Activated CD8-positive, alpha-beta memory T cell treated with anti-CD3 and anti-CD28 coated beads, Interleukin-2, amount 50 U/mL, for 4 hours (primary cell): ENCODE measurements at regions not wholly inside any gene's neighbourhood (a gene's known extent, or its start where the extent isn't known, plus 50 kb on each side); places are given as distances from the start of the nearest gene placed in this dataset.
"Not testable (repeated sequence)": the region's sequence is repeated elsewhere in the genome, so short reads cannot be mapped to it uniquely, and the experiment has no call there.

Experiments used
- DNase-seq: peaks from one replicate; pipeline ENCODE4 v3.0.0-alpha.2; 2020

DNA sequence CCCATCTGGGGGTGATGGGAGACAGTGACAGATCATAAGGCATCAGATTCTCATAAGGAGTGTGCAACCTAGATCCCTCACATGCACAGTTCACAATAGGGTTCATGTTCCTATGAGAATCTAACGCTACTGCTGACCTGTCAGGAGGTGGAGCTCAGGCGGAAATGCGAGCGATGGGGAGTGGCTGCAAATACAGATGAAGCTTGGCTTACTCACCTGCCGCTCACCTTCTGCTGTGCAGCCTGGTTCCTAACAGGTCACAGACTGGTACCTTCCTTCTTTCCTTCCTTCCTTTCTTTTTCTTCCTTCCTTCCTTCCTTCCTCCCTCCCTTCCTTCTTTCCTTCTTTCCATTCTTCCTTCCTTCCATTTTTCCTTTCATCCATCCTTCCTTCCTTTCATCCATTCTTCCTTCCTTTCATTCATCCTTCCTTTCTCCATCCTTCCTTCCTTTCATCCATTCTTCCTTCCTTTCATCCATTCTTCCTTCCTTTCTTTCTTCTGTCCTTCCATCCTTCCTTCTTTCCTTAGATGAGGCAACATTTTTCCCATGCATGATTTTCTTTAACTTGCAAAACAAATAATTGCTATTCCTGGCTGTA is 370.0 kb upstream of the AUTS2 start:
- no peak for DNase-seq

DNA sequence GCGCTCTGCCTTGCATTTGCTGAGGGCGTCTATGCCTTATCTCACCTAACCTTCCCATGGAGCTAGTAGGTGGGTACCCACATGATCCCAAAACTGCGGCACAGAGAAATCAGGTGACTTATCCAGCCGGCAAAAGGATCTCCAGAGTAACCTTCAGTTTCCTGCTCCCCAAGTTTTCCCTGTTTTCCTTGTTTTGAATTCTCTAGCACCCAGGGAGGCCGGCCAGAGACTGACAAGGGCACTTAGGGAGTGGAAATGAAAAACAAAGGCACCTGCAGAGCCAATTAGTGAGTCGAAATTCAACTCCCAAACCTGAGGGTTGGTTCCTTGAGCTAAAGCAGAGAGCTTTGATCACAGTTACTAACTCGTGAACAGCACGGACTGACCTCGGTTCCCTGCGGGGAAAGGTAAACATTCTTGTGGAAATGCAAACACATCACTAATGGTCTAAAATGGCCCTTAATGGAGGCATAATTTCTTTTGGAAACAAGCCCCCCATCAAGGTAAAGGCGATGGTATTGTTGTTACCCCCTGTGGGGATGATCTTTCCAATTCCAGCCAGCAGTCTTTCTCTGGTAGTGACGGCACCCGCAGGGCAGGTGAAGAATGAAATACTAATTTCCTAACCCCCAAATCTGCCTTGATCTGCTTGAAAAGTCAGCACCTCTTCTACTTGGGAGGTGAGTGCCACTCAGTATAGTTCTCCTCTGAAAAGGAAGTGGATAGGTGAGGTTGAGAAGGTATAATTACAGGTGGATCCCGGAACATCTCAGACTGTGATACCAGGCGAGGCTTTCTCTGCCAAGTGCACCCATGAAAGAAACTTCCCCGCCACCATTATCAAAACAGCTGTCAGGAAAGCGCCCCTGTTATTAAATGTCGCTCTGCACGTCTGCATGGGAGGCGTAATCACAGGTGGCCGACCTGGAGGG is 365.6 kb upstream of the AUTS2 start:
- DNase-seq, result no peak

DNA sequence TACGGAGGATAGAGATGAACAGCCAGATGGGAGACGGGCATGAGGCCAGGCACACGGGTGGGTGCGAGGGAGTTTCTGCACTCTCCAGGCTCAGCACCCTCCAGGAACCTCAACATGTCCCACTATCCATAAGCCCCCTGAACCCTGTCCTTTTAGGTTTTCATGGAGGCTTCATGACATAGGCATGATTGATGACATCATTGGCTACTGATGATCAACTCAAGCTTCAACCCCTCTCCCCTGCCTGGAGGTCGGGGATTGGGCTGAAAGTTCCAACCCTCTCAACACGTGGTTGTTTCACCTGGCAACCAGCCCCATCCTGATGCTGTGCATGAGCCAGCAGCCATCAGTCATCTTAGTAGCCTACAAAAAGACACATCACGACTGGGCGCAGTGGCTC is 360.7 kb upstream of the AUTS2 start:
- no peak for DNase-seq

DNA sequence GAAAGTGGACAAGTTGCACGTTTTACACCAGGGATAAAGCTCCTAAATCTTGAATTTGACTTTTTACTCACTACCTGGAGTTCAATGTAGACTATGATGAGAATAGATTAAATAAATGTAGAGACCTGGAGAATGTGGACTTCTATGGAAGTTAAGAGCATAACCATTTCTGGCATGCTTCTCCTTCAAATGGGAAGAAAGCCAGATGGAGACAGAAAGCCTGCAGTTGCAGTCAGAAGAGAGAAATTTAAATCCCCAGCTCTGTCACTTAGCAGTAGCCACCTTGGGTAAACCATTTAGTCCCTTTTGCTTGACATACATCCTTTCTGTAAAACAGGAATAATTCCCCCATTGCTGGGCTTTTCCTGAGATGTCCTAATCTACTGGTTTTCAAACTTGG is 355.3 kb upstream of the AUTS2 start:
- no peak for DNase-seq

DNA sequence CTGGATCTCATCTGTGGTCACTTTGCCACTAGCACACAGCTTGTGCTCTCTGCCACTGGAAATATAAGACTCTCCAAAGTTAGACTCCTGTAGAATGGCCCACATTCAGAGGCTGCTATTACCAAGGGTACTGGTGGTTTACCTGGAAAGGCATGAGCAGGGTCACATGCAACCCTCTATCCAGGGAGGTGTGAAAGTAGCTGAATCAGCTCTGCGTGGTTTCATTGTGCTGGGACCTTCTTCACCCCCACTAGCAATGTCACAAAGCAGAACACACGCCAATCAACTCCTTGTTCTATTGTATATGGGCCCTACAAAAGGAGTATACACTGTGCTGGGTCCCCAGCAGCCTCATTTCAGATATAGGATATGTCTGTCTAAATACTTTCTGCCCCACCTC is 353.6 kb upstream of the AUTS2 start:
- DNase-seq, result no peak

DNA sequence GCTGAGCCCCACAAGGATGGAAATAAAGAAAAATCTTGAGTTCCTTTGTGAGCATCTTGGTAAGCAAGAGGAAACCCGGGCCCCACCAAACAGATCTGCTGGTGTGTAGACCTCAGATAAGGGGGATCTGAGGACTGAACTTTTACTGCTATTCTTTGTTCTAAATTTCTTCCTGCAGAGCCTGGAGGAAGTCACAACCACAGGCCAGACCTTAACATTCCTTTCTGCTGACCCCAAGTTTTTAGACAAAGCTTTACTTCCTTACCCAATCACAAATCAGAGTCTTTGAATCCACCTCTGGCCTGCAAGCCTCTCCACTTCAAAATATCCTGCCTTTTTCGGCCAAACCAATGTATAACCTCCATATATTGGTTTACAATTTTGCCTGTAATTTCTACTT is 352.6 kb upstream of the AUTS2 start:
- DNase-seq, result no peak

DNA sequence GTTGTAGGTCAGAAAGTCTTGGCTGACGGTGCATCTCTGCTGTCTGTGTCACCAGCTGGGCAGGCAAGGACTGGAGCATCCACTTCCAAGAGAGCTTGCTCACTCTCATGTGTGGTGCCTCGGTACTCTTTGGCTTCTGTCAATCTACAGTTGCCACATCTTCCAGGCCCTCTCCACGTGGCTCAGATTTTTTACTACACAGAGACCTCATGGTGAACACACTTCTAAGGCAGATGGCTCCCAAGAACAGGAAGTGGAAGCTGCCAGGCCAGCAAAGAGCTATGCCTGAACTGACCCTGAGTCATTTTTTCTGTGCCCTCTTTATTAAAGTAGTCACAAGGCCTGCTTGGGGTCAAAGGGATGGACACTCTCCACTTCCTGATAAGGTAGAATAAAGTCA is 351.5 kb upstream of the AUTS2 start:
- DNase-seq, result no peak

DNA sequence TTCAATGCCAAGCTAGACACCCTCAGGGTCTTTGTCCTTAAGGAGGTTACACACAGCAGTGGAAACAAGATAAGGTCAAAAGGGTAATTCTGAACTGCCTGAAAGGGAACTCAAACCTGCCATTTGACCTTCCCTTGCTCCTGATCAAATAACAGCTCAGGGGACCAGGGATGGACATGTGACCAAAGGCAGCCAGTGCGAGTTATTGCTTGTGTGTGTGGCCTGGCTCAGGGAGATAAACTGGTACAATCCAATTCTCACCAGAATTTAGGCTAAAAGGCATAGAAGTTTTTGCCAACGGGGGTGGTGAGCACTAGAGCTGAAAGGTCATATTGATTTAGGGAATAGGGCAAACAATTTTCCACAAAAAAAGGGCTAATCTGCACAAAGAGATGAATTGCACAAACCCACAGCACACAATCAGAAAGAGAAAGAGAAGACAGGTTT is 349.9 kb upstream of the AUTS2 start:
- DNase-seq, result not testable (repeated sequence)

DNA sequence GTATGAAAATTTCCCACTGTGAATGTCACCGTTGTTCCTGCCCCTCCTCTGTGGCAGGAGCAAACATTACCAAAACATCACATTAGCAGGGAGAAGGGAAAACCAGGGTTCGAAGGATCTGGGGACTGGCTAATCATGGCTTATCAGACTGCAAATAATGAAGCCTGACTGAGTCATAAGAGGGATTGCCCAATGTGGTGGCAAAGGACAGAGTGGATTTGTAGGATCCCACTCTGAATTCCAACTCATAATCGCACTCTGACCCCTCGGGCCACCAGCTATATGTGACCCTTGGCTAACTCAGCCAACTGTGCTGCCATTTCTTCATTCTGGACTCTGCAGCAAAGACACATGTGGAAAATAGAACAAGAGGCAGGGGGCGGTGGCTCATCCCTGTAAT is 347.3 kb upstream of the AUTS2 start:
- no peak for DNase-seq

DNA sequence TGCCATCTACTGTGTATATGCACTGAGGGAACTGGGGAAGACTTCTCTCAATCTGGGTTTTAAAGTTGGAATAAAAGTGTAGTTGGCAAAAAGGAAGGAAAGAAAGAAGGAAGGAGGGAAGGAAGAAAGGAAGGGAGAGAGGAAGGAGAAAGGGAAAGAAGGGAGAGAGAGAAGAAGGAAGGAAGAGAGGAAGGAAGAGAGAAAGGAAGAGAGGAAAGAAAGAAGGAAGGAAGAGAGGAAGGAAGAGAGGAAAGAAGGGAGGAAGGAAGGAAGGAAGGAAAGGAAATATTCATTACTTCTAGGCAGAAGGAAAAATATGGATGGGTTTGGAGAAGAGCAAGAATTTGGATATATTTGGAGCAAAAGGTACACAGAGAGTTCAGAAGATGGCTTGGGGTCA is 343.6 kb upstream of the AUTS2 start:
- no peak for DNase-seq

DNA sequence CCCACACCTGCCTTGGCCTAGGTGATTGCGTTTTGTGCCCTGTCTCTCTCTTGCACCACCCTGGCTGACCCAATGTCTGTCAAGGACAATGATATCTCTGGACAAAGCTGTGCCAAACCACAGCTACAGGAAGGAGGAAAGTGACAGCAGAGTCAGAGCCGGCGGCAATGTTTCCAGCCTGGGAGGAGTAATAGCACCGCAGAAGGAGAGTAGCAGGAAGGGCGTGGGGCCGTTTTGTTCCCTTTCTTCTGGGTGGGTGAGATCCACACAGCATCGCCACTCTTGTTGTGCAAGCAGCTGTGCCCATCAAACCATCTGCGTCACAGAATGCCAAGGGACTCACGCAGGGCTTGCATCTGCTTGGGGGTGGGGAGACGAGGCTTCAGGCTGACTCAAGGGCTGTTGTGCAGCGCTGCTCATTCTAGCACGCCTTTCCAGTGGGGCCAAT is 341.6 kb upstream of the AUTS2 start:
- no peak for DNase-seq

DNA sequence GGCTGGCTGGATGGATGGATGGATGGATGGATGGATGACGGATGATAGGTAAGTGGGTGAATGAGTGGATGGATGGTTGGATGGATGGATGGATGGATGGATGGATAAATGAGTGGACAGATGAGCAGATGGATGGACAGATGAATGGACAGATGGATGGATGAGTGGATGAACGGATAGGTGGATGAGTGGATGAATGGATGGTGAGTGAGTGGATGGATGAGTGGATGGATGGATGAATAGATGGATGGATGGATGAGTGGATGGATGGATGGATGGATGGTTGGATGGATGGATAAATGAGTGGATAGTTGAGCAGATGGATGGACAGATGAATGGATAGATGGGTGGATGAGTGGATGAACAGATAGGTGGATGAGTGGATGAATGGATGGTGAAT is 340.7 kb upstream of the AUTS2 start:
- no peak for DNase-seq

DNA sequence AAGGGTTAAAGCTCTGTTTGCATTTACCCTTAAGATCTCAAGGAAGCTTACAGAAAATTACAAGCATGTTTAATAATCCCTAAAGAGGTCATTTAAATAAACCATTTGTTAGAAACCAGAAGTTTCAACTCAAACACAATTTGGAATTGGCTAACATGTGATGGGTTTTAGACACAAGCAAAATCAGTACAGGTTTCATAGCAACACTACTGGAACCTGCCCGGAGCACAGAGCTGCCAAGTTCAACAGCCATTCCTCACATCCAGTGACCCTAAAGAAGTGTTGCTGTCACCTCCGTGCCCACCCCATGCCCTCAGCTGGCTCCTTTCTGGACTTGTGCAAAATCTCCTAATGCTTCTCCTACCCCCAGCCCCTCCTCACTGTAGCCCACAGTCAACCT is 338.8 kb upstream of the AUTS2 start:
- no peak for DNase-seq

DNA sequence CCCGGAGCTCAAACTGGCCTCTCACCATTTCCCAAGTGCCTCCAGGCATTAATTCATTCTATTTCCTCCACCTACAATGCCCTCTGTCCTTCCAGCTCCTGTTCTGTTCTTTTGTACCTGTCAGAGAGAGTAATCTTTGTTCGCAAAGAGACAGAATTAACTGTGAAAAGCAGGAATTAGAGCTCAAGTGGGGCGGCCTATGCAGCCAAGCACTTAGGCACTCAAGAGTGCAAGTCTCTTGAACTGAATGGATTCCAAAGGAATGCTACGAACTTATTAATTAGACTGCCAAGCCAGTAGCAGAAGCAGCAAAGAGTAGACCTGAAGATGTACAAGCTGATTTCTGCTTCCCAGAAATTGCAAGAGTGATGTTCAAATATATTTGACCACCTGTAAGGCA is 338.3 kb upstream of the AUTS2 start:
- DNase-seq, result no peak

DNA sequence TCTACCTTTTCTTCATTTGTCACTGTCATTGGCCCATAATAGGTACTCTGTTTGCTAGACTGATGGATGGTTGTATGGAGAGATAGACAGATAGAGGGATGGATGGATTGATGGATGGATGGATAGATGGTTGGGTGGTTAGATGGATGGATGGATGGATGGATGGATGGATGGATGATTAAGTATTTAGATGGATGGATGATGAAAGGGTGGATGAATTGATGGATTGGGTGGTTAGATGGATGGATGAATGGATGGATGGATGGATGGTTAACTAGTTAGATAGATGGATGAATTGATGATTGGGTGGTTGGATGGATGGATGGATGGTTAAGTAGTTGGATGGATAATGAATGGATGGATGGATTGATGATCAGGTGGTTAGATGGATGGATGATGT is 334.7 kb upstream of the AUTS2 start:
- no peak for DNase-seq

DNA sequence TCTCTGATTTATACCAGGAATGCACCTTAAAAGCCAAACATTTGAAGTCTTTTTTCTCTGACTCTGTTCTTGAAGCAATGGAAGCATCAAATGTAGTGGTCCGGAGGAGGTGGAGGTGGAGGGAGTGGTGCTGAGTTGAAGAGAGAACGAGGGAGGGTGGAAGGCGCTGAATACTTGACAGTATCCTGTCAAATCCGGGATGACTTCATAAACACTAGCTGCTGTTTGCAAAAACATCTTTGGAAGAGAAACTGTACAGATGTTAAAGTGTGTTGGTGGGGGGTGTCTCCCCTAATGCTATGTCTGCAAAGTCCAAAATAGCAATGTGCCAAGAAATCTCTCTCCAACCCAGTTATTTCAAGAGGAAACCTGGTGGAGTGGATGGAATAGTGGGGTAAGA is 328.5 kb upstream of the AUTS2 start:
- no peak for DNase-seq

DNA sequence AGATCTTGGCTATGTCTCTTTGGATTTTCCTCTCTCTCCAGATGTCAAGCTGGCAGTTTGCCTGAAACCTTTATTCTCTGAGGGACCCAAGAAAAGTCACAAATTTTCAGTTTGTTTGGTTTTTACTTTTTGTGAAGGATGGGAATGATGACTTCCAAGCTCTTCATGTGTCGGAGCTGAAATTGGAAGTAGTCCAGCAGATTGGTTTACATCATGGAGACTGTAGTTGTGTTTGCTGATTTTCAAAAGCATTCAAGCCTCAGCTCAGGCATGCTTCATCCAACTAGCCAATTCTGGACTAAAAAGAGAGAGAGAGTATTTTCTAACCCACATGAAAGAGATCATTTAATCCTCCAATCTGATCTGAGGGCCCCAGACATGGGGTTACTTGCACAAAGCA is 326.2 kb upstream of the AUTS2 start:
- no peak for DNase-seq

DNA sequence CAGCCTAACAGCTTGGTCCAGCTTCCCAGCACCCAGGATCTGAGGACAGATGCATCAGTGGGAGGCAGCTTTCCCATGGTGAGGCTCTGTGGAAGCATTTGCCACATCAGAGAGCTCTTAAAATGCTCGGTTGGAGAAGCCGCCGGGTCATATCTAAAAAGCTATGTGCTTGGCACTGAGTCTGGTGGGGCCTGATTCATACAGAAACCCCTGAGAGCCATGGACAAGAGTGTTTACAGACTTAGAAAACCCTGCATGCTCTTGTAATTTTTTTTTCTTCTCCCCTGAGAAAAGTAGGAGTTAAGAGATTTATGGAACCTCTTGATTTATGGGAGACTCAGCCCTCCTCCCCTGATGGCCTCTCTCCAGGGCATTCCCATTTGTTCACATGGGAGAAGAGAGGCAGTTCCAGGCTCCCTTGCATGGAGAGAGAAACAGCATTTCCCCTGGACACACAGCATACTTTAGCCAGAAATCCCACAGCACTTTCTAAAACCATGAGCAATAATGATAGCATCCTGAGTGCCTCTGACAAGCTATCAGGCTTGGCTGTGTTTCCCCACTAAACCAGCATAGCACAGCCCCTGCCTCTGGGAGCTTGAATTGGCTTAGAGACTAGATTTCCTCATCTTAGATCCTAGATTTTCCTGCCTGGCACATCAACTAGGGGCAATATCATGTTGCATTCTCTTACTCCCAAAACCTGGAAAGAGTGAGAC is 322.1 kb upstream of the AUTS2 start:
- no peak for DNase-seq

DNA sequence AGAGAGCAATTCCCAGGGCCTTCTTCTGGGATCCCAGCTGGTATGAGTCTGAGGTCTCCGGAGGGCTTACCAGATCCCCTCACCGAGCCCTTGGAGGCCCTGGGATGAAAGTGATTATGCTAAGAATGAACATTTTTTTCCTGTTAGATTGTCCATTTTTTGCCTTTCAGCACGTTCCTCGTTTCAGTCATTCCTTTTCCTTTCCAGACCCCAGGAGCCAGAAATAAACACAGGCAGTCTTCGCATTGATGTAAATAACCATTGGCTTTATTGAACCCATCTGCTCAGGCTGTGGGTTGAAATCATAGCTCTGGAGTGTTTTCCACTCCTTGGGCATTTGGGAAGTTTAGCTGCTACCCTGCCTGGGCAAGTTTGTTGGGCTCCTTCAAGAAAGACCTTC is 320.9 kb upstream of the AUTS2 start:
- DNase-seq, result no peak

DNA sequence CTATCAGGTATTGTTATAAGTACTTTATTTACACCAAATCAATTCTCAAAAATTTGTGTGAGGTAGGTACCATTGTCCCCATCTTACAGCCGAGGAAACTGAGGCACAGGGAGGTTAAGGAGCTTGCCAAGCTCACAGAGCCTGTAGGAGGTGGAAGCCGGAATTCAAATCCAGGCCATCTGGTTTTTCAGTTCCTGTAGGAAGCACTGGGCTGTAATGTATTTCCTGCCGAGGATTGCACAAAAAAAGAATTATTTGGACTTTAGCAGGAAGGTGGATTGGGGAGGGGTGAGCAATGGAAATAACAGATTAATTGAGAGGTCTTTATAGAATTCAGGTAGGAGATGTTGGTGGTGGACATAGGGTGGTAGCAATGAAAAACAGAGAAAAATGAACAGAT is 315.3 kb upstream of the AUTS2 start:
- DNase-seq, result no peak

DNA sequence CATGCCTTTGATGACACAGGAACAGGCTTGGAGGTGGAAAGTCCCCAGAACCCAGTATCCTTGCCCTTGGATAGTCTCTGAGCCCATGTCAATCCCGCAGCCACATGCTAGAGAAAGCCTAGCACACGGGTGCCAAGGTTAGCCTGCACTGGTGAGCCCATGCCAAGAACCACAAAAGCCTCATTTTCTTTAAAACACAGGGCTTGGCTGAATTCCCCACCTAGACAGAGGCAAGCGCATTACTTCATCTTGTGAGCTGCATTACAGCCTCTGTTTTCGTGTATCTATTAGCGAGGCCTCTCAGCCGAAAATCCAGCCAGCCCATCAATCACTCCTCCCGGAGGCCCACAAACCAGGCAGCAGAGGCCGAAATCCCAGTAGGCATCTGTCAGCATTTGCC is 314.9 kb upstream of the AUTS2 start:
- DNase-seq, result no peak

DNA sequence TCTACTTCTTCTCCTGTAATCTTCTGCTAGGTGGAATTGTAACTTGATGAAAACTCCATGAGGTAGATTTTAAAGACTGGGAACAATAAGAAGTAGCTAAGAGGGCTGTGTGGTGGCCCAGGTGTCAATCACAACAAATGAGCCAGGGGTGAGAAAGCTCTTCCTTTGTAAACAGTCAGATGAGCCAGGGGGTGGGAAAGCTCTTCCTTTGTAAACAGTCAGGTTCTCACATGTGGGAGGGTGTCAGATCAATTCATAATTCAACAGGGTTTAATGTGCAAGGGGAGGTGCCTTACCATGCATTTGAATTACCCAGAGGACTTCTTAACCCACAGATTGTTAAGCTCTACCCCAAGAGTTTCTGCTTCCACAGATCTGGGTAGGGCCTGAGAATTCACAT is 312.4 kb upstream of the AUTS2 start:
- DNase-seq, result no peak

DNA sequence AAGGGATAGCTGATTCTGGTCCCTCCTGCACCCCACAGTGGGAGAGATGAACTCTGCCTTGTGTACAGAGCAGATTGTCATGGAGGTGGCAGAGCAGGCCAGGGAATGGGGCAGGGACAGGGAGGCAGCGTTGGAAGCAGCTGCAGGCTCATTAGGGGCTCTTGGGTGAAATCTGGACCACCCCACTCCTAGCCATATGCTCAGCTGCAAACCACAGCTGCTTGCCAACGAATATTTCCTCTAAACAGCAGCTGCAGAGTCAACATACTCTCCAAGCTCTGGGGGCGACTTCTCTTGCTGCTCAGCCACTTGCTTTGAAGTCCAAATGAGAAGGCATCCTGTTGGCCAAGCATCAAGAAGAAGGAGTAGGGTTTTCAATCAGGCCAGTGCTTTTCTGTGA is 302.3 kb upstream of the AUTS2 start:
- no peak for DNase-seq

DNA sequence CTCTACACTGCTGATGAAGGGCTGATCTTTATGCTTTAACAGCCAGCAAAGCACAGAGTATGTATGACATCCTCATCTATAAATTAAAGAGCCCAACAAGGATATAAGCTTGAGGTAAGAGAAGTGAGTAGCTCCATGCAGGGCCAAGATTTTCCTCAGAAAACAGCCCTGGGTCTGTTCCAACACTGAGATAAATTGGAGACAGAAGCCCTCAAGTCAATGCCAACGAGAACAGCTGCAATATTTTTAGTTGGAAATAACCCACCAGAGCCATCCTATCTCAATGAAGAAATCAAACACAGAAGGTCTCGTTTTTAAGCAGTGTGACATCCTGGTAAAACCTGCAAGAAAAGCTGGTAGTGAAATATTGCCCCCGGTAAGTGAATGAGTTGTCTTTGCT is 297.0 kb upstream of the AUTS2 start:
- DNase-seq, result no peak
